PC-9 (cell line): ENCODE measurements at regions not wholly inside any gene's neighbourhood (a gene's known extent, or its start where the extent isn't known, plus 50 kb on each side); places are given as distances from the start of the nearest gene placed in this dataset.

ENCODE experiments used
- EZH2 ChIP-seq: fragments of 200-600 bp; sonication (generic); IDR thresholded peaks from 2 replicates; pipeline ENCODE4 v1.8.0; 2017; ENCODE audit warnings: antibody characterized with exemption, low read depth
- TF ChIP-seq, protein P1 (sequence below): fragments of 200-600 bp; sonication (generic); conservative IDR thresholded peaks from 2 replicates; pipeline ENCODE4 v1.6.1; 2017; ENCODE audit warnings: mixed run types, antibody characterized with exemption, mild to moderate bottlenecking, moderate library complexity

DNA sequence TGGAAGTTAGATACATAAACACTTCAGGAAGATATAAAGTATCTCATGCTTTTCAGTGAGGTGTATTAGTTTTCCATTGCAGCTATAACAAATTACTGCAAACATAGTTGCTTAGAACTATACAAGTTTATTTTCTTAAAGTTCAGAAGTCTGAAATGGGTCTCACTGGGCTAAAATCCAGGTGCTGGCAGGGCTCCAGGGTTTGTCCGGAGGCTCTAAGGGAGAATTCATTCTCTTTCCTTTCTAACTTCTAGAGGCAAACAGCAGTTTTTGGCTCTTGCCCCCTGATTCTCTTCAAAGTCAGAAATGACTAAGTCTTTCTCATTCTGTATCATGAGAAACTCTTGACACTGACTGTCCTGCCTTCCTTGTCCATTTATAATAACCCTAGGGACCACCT lies 138.8 kb downstream of the AASDHPPT start:
- TF ChIP-seq, protein P1, sequence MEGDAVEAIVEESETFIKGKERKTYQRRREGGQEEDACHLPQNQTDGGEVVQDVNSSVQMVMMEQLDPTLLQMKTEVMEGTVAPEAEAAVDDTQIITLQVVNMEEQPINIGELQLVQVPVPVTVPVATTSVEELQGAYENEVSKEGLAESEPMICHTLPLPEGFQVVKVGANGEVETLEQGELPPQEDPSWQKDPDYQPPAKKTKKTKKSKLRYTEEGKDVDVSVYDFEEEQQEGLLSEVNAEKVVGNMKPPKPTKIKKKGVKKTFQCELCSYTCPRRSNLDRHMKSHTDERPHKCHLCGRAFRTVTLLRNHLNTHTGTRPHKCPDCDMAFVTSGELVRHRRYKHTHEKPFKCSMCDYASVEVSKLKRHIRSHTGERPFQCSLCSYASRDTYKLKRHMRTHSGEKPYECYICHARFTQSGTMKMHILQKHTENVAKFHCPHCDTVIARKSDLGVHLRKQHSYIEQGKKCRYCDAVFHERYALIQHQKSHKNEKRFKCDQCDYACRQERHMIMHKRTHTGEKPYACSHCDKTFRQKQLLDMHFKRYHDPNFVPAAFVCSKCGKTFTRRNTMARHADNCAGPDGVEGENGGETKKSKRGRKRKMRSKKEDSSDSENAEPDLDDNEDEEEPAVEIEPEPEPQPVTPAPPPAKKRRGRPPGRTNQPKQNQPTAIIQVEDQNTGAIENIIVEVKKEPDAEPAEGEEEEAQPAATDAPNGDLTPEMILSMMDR, result no peak
- no peak for TF ChIP-seq EZH2
